Suprapubic skin (tissue), 4 donors: ENCODE measurements at regions not wholly inside any gene's neighbourhood (a gene's known extent, or its start where the extent isn't known, plus 50 kb on each side); places are given as distances from the start of the nearest gene placed in this dataset.

Experiments
- EP300 ChIP-seq: sonication (generic); formaldehyde crosslinking; IDR thresholded peaks from one replicate; pipeline ENCODE4 v1.6.1; 2017; ENCODE audit warnings: antibody characterized with exemption
- POLR2A ChIP-seq, 2 donors: fragments of 450-650 bp; IDR thresholded peaks; one replicate each; pipeline ENCODE4 v1.6.1; 2017; ENCODE audit warnings: antibody characterized with exemption in 2 of 2, mild to moderate bottlenecking in 2 of 2, moderate library complexity in 2 of 2
- POLR2AphosphoS5 ChIP-seq, 3 donors: sonication (generic); formaldehyde crosslinking; IDR thresholded peaks; one replicate each; pipeline ENCODE4 v1.6.1; 2017; ENCODE audit warnings: antibody characterized with exemption in 3 of 3
- TF ChIP-seq, protein P1 (sequence below), 2 donors: fragments of 200-600 bp in 1 of 2; fragments of 450-650 bp in 1 of 2; sonication (generic) in 1 of 2; IDR thresholded peaks; one replicate each; pipeline ENCODE4 v1.5.1; 2016 to 2019; ENCODE audit warnings: antibody characterized with exemption in 2 of 2, mild to moderate bottlenecking in 1 of 2, moderate library complexity in 1 of 2

DNA sequence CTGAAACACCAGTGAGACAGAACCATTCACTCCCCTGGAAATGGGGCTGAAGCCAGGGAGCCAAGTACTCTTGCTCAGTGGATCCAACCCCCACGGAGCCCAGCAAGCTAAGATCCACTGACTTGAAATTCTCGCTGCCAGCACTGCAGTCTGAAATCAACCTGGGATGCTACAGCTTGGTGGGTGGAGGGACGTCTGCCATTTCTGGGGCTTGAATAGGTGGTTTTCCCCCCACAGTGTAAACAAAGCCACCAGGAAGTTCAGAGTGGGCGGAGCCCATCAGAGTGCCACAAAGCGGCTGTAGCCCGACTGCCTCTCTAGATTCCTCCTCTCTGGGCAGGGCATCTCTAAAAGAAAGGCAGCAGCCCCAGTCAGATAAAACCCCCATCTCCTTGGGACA, 292.8 kb downstream of the LNPK start:
- TF ChIP-seq, protein P1, sequence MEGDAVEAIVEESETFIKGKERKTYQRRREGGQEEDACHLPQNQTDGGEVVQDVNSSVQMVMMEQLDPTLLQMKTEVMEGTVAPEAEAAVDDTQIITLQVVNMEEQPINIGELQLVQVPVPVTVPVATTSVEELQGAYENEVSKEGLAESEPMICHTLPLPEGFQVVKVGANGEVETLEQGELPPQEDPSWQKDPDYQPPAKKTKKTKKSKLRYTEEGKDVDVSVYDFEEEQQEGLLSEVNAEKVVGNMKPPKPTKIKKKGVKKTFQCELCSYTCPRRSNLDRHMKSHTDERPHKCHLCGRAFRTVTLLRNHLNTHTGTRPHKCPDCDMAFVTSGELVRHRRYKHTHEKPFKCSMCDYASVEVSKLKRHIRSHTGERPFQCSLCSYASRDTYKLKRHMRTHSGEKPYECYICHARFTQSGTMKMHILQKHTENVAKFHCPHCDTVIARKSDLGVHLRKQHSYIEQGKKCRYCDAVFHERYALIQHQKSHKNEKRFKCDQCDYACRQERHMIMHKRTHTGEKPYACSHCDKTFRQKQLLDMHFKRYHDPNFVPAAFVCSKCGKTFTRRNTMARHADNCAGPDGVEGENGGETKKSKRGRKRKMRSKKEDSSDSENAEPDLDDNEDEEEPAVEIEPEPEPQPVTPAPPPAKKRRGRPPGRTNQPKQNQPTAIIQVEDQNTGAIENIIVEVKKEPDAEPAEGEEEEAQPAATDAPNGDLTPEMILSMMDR (IDR thresholded peaks at IDR 0.05): no peak
- TF ChIP-seq POLR2AphosphoS5 (IDR thresholded peaks at IDR 0.05) (no peak), POLR2A (IDR thresholded peaks at IDR 0.05) (no peak), EP300 (no peak)
